PC-3 (cell line): ENCODE measurements at regions not wholly inside any gene's neighbourhood (a gene's known extent, or its start where the extent isn't known, plus 50 kb on each side); places are given as distances from the start of the nearest gene placed in this dataset.

Experiments used
- ATAC-seq: fragments of 200-7000 bp; cut with Tn5 transposase; 2 replicates; pipeline ENCODE4 v1.9.1; 2020; ENCODE audit warnings: mild to moderate bottlenecking, moderate library complexity
- BruUV-seq: library from RNA; stranded (reverse); fragments of 400-500 nt; replicated peaks from 2 replicates; lab custom pipeline; 2021; lab: Mats Ljungman, UMichigan
- CTCF ChIA-PET: fragments of 300-600 bp; sonication (Branson Sonifier 250); formaldehyde crosslinking; loops from one replicate; lab custom pipeline; 2022; ENCODE audit warnings: antibody characterized with exemption; lab: Charles Lee
- POLR2A ChIA-PET: fragments of 300-600 bp; sonication (Branson Sonifier 250); formaldehyde crosslinking; loops from one replicate; lab custom pipeline; 2022; ENCODE audit warnings: antibody characterized with exemption; ENCODE audit not compliant: unreplicated experiment; lab: Charles Lee
- DNase-seq: peaks from one replicate; pipeline ENCODE4 v3.0.0-alpha.2; 2015
- H2AFZ ChIP-seq: fragments of 300-600 bp; sonication (generic); 2 replicates; pipeline ENCODE4 v1.6.0; 2016; ENCODE audit warnings: antibody characterized with exemption, low read length
- H3F3A ChIP-seq: fragments of 300-600 bp; sonication (generic); one replicate; pipeline ENCODE4 v1.6.0; 2017; ENCODE audit warnings: antibody characterized with exemption, low read length, control low read depth, mild to moderate bottlenecking; ENCODE audit not compliant: unreplicated experiment
- H3K27ac ChIP-seq: fragments of 300-600 bp; sonication (generic); 2 replicates; pipeline ENCODE4 v1.5.1; 2016; ENCODE audit warnings: mild to moderate bottlenecking, low read length
- H3K27me3 ChIP-seq: fragments of 300-600 bp; sonication (generic); 2 replicates; pipeline ENCODE4 v1.6.1; 2016; ENCODE audit warnings: low read length, mixed read lengths
- H3K36me3 ChIP-seq: fragments of 300-600 bp; sonication (generic); 2 replicates; pipeline ENCODE4 v1.6.1; 2016; ENCODE audit warnings: low read depth, mixed run types, low read length, mixed read lengths
- H3K4me1 ChIP-seq: fragments of 300-600 bp; sonication (generic); 2 replicates; pipeline ENCODE4 v1.5.1; 2016; ENCODE audit warnings: low read length; ENCODE audit not compliant: insufficient read depth
- H3K4me2 ChIP-seq: fragments of 300-600 bp; sonication (generic); 2 replicates; pipeline ENCODE4 v1.6.0; 2016; ENCODE audit warnings: low read length
- H3K4me3 ChIP-seq: fragments of 300-600 bp; sonication (generic); 2 replicates; pipeline ENCODE4 v1.5.1; 2016; ENCODE audit warnings: mild to moderate bottlenecking, low read length, mixed read lengths
- H3K79me2 ChIP-seq: fragments of 300-600 bp; sonication (generic); 2 replicates; pipeline ENCODE4 v1.6.1; 2017; ENCODE audit warnings: low read length, mixed read lengths
- H3K9ac ChIP-seq: fragments of 300-600 bp; sonication (generic); 2 replicates; pipeline ENCODE4 v1.6.0; 2016; ENCODE audit warnings: mild to moderate bottlenecking, low read length
- H3K9me2 ChIP-seq: fragments of 300-600 bp; sonication (generic); replicated peaks from 2 replicates; pipeline ENCODE4 v1.6.1; 2016; ENCODE audit warnings: mixed run types, low read length, mixed read lengths
- H3K9me3 ChIP-seq: fragments of 300-600 bp; sonication (generic); 2 replicates; pipeline ENCODE4 v1.6.1; 2016; ENCODE audit warnings: low read length, mixed read lengths
- H4K20me1 ChIP-seq: fragments of 300-600 bp; sonication (generic); 2 replicates; pipeline ENCODE4 v1.6.1; 2016; ENCODE audit warnings: low read length, mixed read lengths
- EZH2 ChIP-seq: fragments of 300-600 bp; sonication (generic); IDR thresholded peaks from one replicate; pipeline ENCODE4 v1.6.1; 2017; ENCODE audit warnings: antibody characterized with exemption, mild to moderate bottlenecking, low read length; ENCODE audit not compliant: unreplicated experiment
- EZH2phosphoT487 ChIP-seq: fragments of 300-600 bp; sonication (generic); IDR thresholded peaks from 2 replicates; pipeline ENCODE4 v1.6.1; 2018; ENCODE audit warnings: mild to moderate bottlenecking, antibody characterized with exemption, low read length, borderline replicate concordance
- intact Hi-C: fragments of 100-400 bp; cut with micrococcal nuclease; formaldehyde crosslinking; loops from 2 replicates; pipeline ENCODE4 v1.9.0; 2023
- TF ChIP-seq, protein P1 (sequence below): fragments of 300-600 bp; sonication (generic); conservative IDR thresholded peaks from 2 replicates; pipeline ENCODE4 v1.5.1; 2017; ENCODE audit warnings: antibody characterized with exemption, low read depth, mild to moderate bottlenecking, low read length

DNA sequence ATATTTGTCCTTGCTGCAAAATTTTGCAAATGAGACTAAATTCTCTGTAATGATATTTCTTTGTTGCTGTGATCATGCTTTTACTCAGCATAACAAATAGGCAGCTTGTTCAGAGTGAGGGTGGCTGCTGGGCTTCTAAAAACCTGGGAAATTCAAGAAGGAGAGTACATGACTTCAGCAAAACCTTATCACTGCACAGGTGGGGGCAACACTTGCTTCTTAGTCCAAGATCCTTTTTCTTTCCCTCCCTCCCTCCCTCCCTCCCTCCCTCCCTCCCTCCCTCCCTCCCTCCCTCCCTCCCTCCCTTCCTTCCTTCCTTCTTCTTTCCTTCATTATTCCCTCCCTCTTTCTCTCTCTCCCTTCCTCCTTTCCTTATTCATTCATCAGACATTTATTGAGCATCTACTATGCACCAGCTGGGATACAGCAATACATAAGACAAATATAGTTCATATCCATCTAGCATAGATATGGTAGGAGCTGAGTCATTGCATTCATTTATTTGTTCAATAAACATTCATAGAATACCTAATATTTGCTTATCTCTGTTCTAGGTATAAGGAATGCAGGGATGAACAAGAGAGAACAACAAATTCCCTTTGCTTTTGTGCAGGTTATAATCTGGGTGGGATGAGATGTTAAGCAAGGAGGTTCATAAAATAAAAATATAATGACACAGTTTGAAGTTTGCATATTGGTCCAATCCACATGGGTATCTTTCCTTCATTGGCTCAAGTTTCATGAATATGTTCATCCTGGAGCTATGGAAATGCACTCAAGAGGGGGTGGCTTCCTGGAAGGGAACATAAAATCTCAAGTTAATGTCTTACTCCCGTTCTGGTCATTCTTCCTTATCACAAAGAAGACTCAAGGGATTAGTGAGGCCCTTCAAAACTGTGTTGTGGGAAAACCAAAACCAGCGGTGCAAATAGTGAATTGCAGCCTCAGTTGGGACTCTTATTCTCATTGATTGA lies 210.7 kb downstream of the PDCD6IP start:
- H3K9ac ChIP-seq, result peak overlapping the region; percentile 80
- H3K36me3 ChIP-seq, result no peaks in the 10 kb centered on the region
- H3K4me2 ChIP-seq, result peak overlapping the region; percentile 76
- H3K27me3 ChIP-seq, result no peaks in the 10 kb centered on the region
- peak overlapping the region; percentile 41 for H3K4me3 ChIP-seq
- H2AFZ ChIP-seq, result no peak overlapping the region
- H4K20me1 ChIP-seq, result no peaks in the 10 kb centered on the region
- H3K79me2 ChIP-seq, result no peaks in the 10 kb centered on the region
- no peaks in the 10 kb centered on the region for H3K9me3 ChIP-seq
- ATAC-seq (peak; percentile 46), DNase-seq (peak; percentile 85)
- ChIA-PET POLR2A (no interaction called here), CTCF (interaction anchor here (0.5 to 0.6 kb wide), 2 partner anchors 27 to 206 kb away, joined by 3 read pairs; no protein-coding TSS in a partner anchor)
- TSS peak; percentile 68 for BruUV-seq
- peaks cover 22% of the 10 kb centered on the region for H3F3A ChIP-seq
- intact Hi-C loops, result no loop called here
- H3K4me1 ChIP-seq, result peaks cover 44% of the 10 kb centered on the region
- peak overlapping the region; percentile 99 for H3K27ac ChIP-seq
- TF ChIP-seq EZH2phosphoT487 (no peak), EZH2 (no peak)
- TF ChIP-seq, protein P1, sequence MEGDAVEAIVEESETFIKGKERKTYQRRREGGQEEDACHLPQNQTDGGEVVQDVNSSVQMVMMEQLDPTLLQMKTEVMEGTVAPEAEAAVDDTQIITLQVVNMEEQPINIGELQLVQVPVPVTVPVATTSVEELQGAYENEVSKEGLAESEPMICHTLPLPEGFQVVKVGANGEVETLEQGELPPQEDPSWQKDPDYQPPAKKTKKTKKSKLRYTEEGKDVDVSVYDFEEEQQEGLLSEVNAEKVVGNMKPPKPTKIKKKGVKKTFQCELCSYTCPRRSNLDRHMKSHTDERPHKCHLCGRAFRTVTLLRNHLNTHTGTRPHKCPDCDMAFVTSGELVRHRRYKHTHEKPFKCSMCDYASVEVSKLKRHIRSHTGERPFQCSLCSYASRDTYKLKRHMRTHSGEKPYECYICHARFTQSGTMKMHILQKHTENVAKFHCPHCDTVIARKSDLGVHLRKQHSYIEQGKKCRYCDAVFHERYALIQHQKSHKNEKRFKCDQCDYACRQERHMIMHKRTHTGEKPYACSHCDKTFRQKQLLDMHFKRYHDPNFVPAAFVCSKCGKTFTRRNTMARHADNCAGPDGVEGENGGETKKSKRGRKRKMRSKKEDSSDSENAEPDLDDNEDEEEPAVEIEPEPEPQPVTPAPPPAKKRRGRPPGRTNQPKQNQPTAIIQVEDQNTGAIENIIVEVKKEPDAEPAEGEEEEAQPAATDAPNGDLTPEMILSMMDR, result no peak
- no peaks in the 10 kb centered on the region for H3K9me2 ChIP-seq

DNA sequence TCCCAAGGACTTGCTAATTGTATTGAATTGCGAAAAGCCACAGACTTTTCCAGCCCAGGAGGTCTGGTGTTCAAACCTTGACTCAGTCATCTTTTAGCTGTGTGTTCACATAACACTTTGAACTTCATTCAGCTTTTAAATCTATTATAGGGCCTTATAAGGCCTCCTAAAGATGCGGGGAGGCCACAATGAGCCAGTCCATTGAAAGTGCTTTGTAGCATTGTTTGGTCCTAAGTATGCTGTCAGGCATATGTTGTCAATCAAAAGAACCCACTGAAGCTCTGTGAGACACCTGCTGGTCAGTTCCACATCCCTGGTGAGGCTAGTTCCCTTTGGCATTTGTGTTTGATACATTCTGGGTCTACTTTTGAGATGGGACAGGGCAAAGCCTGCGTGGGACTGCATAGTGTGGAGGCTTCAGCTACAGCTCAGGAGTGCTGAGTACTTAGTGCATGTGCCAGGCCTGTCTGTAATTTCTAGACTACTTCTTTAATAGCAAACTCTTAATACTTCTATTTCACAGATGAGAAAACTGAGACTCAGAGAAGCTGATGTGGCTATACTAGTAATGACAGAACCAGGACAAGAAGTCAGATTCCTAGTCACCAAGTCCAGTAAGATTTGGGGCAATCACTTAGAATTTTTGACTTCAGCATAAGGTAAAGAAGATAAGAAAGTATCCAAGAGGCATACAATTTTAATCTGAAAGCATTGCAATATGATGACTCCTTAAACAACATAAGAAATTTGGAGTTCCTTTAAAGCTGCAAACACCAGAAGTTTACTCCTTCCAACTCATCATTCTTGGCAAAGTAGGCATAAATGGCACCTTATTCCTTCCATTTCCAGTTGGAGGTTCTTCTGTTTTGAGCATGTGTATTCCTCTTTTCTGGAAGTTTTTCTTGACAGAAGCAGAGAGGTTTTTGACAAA lies 213.0 kb downstream of the PDCD6IP start:
- no peaks in the 10 kb centered on the region for H3K9me2 ChIP-seq
- peaks cover 22% of the 10 kb centered on the region for H3F3A ChIP-seq
- no TSS peak for BruUV-seq
- peak overlapping the region; percentile 99 for H3K27ac ChIP-seq
- ChIA-PET POLR2A (interaction anchor here (0.6 kb wide), 1 partner anchor 213 kb away, joined by 3 read pairs; the partner anchor contains the start of gene PDCD6IP), CTCF (interaction anchor here (0.6 to 1.8 kb wide), 5 partner anchors 31 to 1650 kb away, joined by 3 to 9 read pairs (median 5); no protein-coding TSS in a partner anchor)
- no peaks in the 10 kb centered on the region for H4K20me1 ChIP-seq
- H3K79me2 ChIP-seq, result no peaks in the 10 kb centered on the region
- intact Hi-C loops, result loop anchor here (1.0 to 10.0 kb wide), 5 partner anchors 31 to 1933 kb away; partner anchors contain the start of gene PDCD6IP
- peak overlapping the region; percentile 62 for H3K4me2 ChIP-seq
- ATAC-seq, result peak; percentile 7
- no peaks in the 10 kb centered on the region for H3K9me3 ChIP-seq
- H3K9ac ChIP-seq, result peak overlapping the region; percentile 58
- no peaks in the 10 kb centered on the region for H3K27me3 ChIP-seq
- H3K36me3 ChIP-seq, result no peaks in the 10 kb centered on the region
- H2AFZ ChIP-seq, result no peak overlapping the region
- H3K4me1 ChIP-seq, result peaks cover 44% of the 10 kb centered on the region
- no peak for TF ChIP-seq EZH2
- TF ChIP-seq, protein P1, result peak; percentile 64
- H3K4me3 ChIP-seq, result peak overlapping the region; percentile 4; the same call in 1 of the 2 replicates
- peak; percentile 51 for DNase-seq
